Panc1 (cell line): ENCODE measurements at regions not wholly inside any gene's neighbourhood (a gene's known extent, or its start where the extent isn't known, plus 50 kb on each side); places are given as distances from the start of the nearest gene placed in this dataset.

Source experiments
- POLR2AphosphoS5 ChIP-seq: IDR thresholded peaks from 2 replicates; pipeline ENCODE4 v1.6.1; 2012; ENCODE audit warnings: mild to moderate bottlenecking, low read depth, low read length, moderate library complexity
- TF ChIP-seq, protein P1 (sequence below): fragments of 450-650 bp; IDR thresholded peaks from 2 replicates; pipeline ENCODE4 v1.5.1; 2017; ENCODE audit warnings: mild to moderate bottlenecking
- TF ChIP-seq, protein P2 (sequence below), 2 experiments: IDR thresholded peaks; 2 replicates each; pipeline ENCODE4 v1.6.1; 2011 to 2012; ENCODE audit warnings: low read depth in 2 of 2, control low read depth in 1 of 2, low read length in 1 of 2, mild to moderate bottlenecking in 1 of 2, moderate library complexity in 1 of 2; ENCODE audit not compliant: insufficient read depth in 1 of 2

DNA sequence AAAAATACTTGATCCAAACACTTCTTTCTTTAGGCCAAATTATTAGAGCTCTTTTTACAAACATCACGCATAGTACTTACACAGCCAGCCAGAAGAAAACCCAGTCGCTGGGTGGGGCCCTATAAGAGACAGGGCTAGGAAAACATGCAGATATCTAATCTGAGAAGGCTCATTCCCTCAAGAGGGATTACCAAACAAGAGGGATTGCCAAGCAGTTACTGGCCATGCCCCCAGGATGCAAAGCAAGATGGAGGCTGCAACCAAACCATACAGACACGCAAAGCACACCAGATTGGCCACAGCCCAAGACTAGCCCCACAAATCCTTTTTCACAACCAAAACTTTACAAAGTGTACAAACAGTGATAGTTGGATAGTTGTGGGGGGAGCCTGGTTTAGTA, 1235.4 kb upstream of the GJE1 start:
- TF ChIP-seq, protein P1, sequence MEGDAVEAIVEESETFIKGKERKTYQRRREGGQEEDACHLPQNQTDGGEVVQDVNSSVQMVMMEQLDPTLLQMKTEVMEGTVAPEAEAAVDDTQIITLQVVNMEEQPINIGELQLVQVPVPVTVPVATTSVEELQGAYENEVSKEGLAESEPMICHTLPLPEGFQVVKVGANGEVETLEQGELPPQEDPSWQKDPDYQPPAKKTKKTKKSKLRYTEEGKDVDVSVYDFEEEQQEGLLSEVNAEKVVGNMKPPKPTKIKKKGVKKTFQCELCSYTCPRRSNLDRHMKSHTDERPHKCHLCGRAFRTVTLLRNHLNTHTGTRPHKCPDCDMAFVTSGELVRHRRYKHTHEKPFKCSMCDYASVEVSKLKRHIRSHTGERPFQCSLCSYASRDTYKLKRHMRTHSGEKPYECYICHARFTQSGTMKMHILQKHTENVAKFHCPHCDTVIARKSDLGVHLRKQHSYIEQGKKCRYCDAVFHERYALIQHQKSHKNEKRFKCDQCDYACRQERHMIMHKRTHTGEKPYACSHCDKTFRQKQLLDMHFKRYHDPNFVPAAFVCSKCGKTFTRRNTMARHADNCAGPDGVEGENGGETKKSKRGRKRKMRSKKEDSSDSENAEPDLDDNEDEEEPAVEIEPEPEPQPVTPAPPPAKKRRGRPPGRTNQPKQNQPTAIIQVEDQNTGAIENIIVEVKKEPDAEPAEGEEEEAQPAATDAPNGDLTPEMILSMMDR, result no peak
- TF ChIP-seq, protein P2, sequence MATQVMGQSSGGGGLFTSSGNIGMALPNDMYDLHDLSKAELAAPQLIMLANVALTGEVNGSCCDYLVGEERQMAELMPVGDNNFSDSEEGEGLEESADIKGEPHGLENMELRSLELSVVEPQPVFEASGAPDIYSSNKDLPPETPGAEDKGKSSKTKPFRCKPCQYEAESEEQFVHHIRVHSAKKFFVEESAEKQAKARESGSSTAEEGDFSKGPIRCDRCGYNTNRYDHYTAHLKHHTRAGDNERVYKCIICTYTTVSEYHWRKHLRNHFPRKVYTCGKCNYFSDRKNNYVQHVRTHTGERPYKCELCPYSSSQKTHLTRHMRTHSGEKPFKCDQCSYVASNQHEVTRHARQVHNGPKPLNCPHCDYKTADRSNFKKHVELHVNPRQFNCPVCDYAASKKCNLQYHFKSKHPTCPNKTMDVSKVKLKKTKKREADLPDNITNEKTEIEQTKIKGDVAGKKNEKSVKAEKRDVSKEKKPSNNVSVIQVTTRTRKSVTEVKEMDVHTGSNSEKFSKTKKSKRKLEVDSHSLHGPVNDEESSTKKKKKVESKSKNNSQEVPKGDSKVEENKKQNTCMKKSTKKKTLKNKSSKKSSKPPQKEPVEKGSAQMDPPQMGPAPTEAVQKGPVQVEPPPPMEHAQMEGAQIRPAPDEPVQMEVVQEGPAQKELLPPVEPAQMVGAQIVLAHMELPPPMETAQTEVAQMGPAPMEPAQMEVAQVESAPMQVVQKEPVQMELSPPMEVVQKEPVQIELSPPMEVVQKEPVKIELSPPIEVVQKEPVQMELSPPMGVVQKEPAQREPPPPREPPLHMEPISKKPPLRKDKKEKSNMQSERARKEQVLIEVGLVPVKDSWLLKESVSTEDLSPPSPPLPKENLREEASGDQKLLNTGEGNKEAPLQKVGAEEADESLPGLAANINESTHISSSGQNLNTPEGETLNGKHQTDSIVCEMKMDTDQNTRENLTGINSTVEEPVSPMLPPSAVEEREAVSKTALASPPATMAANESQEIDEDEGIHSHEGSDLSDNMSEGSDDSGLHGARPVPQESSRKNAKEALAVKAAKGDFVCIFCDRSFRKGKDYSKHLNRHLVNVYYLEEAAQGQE (IDR thresholded peaks at IDR 0.05; ENCODE audit: insufficient read depth in 1 of 2, low read depth in 2 of 2, low read length in 1 of 2), result no peak
- no peak for TF ChIP-seq POLR2AphosphoS5
